Testis (tissue), 2 donors: ENCODE measurements at regions not wholly inside any gene's neighbourhood (a gene's known extent, or its start where the extent isn't known, plus 50 kb on each side); places are given as distances from the start of the nearest gene placed in this dataset.

ENCODE experiments used
- POLR2A ChIP-seq: fragments of 450-650 bp; IDR thresholded peaks from one replicate; pipeline ENCODE4 v1.6.1; 2017; ENCODE audit warnings: antibody characterized with exemption, mild to moderate bottlenecking, moderate library complexity
- TF ChIP-seq, protein P1 (sequence below), 3 experiments: fragments of 450-650 bp in 2 of 3; fragments of 200-600 bp in 1 of 3; sonication (generic) in 1 of 3; IDR thresholded peaks; one replicate each; pipeline ENCODE4 v1.5.1; 2016 to 2019; ENCODE audit warnings: antibody characterized with exemption in 3 of 3, mild to moderate bottlenecking in 2 of 3, moderate library complexity in 1 of 3

DNA sequence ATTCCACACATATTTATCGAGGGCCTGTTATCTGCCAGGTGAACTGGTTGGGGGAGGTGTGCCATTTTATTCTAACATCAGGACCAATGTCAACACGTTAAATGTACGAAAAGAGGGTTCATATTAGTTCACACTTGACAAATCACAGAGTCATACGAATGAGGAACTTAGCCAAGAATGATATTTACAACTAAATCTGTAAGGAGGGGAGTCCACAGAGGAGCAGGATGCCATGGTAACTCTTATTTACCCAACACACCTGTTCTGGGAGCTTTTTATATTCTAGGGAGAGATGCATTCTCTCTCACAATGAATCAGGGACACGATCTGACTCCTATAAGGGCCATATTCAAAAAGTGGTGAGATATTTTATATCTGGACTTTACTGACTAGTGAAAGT is 144.1 kb downstream of the CDC42EP3 start:
- TF ChIP-seq POLR2A = no peak
- TF ChIP-seq, protein P1, sequence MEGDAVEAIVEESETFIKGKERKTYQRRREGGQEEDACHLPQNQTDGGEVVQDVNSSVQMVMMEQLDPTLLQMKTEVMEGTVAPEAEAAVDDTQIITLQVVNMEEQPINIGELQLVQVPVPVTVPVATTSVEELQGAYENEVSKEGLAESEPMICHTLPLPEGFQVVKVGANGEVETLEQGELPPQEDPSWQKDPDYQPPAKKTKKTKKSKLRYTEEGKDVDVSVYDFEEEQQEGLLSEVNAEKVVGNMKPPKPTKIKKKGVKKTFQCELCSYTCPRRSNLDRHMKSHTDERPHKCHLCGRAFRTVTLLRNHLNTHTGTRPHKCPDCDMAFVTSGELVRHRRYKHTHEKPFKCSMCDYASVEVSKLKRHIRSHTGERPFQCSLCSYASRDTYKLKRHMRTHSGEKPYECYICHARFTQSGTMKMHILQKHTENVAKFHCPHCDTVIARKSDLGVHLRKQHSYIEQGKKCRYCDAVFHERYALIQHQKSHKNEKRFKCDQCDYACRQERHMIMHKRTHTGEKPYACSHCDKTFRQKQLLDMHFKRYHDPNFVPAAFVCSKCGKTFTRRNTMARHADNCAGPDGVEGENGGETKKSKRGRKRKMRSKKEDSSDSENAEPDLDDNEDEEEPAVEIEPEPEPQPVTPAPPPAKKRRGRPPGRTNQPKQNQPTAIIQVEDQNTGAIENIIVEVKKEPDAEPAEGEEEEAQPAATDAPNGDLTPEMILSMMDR (IDR thresholded peaks at IDR 0.05) = no peak
